ENCODE measurements at regions not wholly inside any gene's neighbourhood (a gene's known extent, or its start where the extent isn't known, plus 50 kb on each side); places are given as distances from the start of the nearest gene placed in this dataset.

DNA sequence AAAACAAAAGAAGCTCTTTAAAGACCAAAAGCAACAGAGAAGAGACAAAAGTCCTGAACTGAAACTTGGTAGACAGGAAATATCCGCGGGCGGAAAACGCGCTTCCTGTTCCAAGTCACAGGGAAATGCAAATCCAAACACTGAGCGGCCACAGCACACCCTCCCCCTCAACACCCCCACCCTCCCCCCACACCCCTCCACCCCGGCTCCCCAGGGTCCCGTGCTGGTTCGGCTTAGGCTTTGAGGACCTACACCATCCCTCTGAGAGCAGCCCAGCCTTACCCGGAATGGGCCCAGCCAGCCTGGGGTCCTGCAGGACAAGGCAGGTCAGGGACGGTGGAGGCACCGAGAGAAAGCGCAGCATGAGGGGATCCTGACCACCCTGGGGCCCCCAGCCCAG is 160.4 kb downstream of the BRD1 start:
- DNase-seq: no peak
- H4K20me1 ChIP-seq (ENCODE audit: insufficient read depth, low read length): no peaks in the 10 kb centered on the region
- TF ChIP-seq USF2 (IDR thresholded peaks at IDR 0.05; ENCODE audit: low read depth, low read length) (no peak), POLR2A (IDR thresholded peaks at IDR 0.05; ENCODE audit: low read depth, low read length) (no peak), MXI1 (IDR thresholded peaks at IDR 0.05; ENCODE audit: borderline replicate concordance, low read depth, low read length) (no peak), BHLHE40 (IDR thresholded peaks at IDR 0.05; ENCODE audit: low read depth, low read length) (no peak), MAFK (IDR thresholded peaks at IDR 0.05; ENCODE audit: low read depth, low read length) (no peak)

More for the DNA sequence above, 160.4 kb downstream of the BRD1 start:
- Histone ChIP-seq H2AFZ (replicated peaks; ENCODE audit: low read length, poor library complexity) (no peak overlapping the region), H3K4me2 (ENCODE audit: low read depth, low read length) (no peak overlapping the region), H3K56ac (ENCODE audit: extremely low read depth, insufficient read depth, low read length) (no peak overlapping the region), H3K4me1 (ENCODE audit: control insufficient read depth, insufficient read depth, low read length) (no peaks in the 10 kb centered on the region), H2BK5ac (ENCODE audit: low read depth, low read length, poor library complexity, severe bottlenecking) (no peak overlapping the region), H3K27me3 (ENCODE audit: control insufficient read depth, insufficient read depth, low read length) (peaks cover 9% of the 10 kb centered on the region), H4K5ac (ENCODE audit: low read depth, low read length) (no peak overlapping the region), H3K79me1 (ENCODE audit: low read depth in 1 of 2, low read length in 2 of 2) (no peaks in the 10 kb centered on the region), H2BK20ac (ENCODE audit: low read depth, low read length) (no peak overlapping the region), H3K27ac (ENCODE audit: insufficient read depth, low read length) (no peak overlapping the region), H3K9me1 (ENCODE audit: insufficient read depth, low read length) (no peaks in the 10 kb centered on the region), H4K8ac (ENCODE audit: low read depth in 2 of 2, low read length in 2 of 2) (no peak overlapping the region), H3K4ac (ENCODE audit: low read depth, low read length) (no peak overlapping the region), H3K36me3 (ENCODE audit: control insufficient read depth, insufficient read depth, low read length) (no peaks in the 10 kb centered on the region), H2BK120ac (ENCODE audit: low read depth, low read length) (no peak overlapping the region), H2AK9ac (replicated peaks; ENCODE audit: low read depth, low read length, poor library complexity) (no peak overlapping the region), H3K9me3 (ENCODE audit: control insufficient read depth, insufficient read depth, low read length) (peaks cover 14% of the 10 kb centered on the region; the same call in 1 of the 2 replicates), H3K18ac (ENCODE audit: low read depth, low read length) (no peak overlapping the region), H3K14ac (replicated peaks; ENCODE audit: low read depth, low read length) (no peak overlapping the region), H2BK15ac (ENCODE audit: low read depth, low read length) (no peak overlapping the region), H2AK5ac (ENCODE audit: low read depth, low read length) (no peak overlapping the region), H3K23ac (ENCODE audit: low read depth, low read length) (no peak overlapping the region), H4K91ac (ENCODE audit: insufficient read depth, low read depth, low read length) (no peak overlapping the region), H3K9ac (ENCODE audit: low read depth, low read length) (no peak overlapping the region), H3K4me3 (ENCODE audit: insufficient read depth, low read depth, low read length) (no peak overlapping the region)
- no peak for ATAC-seq (ENCODE audit: low read depth)
- no TSS peak for BruUV-seq (replicated peaks)
- POLR2A ChIA-PET (ENCODE audit: unreplicated experiment): no interaction called here
- dilution Hi-C loops (cut with HindIII; ENCODE audit: low sequenced_read_pairs, unreplicated experiment) (no loop called here), in situ Hi-C loops (cut with MboI; ENCODE audit: low sequenced_read_pairs) (no loop called here), intact Hi-C loops (cut with micrococcal nuclease) (no loop called here)
- CTCF ChIA-PET: no interaction called here
- WGBS, 2 experiments (ENCODE audit: extremely low coverage in 2 of 2, insufficient read length in 1 of 2): no CpG with 5 or more reads among the region's 13 CpGs

Measured in IMR-90 (cell line).